CD4-positive, alpha-beta T cell treated with Interleukin-2 at 100 ng/mL for 4 hours (primary cell): ENCODE measurements at regions not wholly inside any gene's neighbourhood (a gene's known extent, or its start where the extent isn't known, plus 50 kb on each side); places are given as distances from the start of the nearest gene placed in this dataset.
"Not testable (repeated sequence)": the region's sequence is repeated elsewhere in the genome, so short reads cannot be mapped to it uniquely, and the experiment has no call there.

ENCODE experiments used
- DNase-seq: peaks from one replicate; pipeline ENCODE4 v3.0.0-alpha.2; 2020; ENCODE audit warnings: low spot score

GRCh38 chr6:114936080-114936479, 593.3 kb upstream of the HS3ST5 start:
- no peak for DNase-seq

GRCh38 chr6:114934079-114934478, 591.3 kb upstream of the HS3ST5 start:
- no peak for DNase-seq

GRCh38 chr6:114928731-114929130, 585.9 kb upstream of the HS3ST5 start:
- not testable (repeated sequence) for DNase-seq

- DNase-seq, result no peak
Measured at GRCh38 chr6:114906096-114906495, 563.3 kb upstream of the HS3ST5 start.

- no peak for DNase-seq
Measured at GRCh38 chr6:114897536-114897935, 554.7 kb upstream of the HS3ST5 start.

GRCh38 chr6:114892211-114892610, 549.4 kb upstream of the HS3ST5 start:
- no peak for DNase-seq

GRCh38 chr6:114888241-114888640, 545.4 kb upstream of the HS3ST5 start:
- no peak for DNase-seq

GRCh38 chr6:114886670-114887436, 544.0 kb upstream of the HS3ST5 start:
- no peak for DNase-seq

GRCh38 chr6:114879693-114880092, 536.9 kb upstream of the HS3ST5 start:
- no peak for DNase-seq

- no peak for DNase-seq
Measured at GRCh38 chr6:114878091-114878490, 535.3 kb upstream of the HS3ST5 start.

- no peak for DNase-seq
Measured at GRCh38 chr6:114874410-114874809, 531.6 kb upstream of the HS3ST5 start.

GRCh38 chr6:114865506-114865905, 522.7 kb upstream of the HS3ST5 start:
- not testable (repeated sequence) for DNase-seq

- no peak for DNase-seq
Measured at GRCh38 chr6:114863610-114864009, 520.8 kb upstream of the HS3ST5 start.

- DNase-seq, result no peak
Measured at GRCh38 chr6:114862819-114863218, 520.0 kb upstream of the HS3ST5 start.

GRCh38 chr6:114862064-114862463, 519.2 kb upstream of the HS3ST5 start:
- no peak for DNase-seq

GRCh38 chr6:114844359-114844758, 501.5 kb upstream of the HS3ST5 start:
- no peak for DNase-seq

GRCh38 chr6:114839019-114839418, 496.2 kb upstream of the HS3ST5 start:
- DNase-seq, result no peak

- DNase-seq, result no peak
Measured at GRCh38 chr6:114833211-114833610, 490.4 kb upstream of the HS3ST5 start.

- DNase-seq, result no peak
Measured at GRCh38 chr6:114830515-114830914, 487.7 kb upstream of the HS3ST5 start.

GRCh38 chr6:114827135-114827534, 484.3 kb upstream of the HS3ST5 start:
- no peak for DNase-seq

GRCh38 chr6:114824409-114824808, 481.6 kb upstream of the HS3ST5 start:
- no peak for DNase-seq

- no peak for DNase-seq
Measured at GRCh38 chr6:114816678-114817077, 473.9 kb upstream of the HS3ST5 start.

- DNase-seq, result no peak
Measured at GRCh38 chr6:114810468-114810867, 467.6 kb upstream of the HS3ST5 start.

- not testable (repeated sequence) for DNase-seq
Measured at GRCh38 chr6:114805426-114805825, 462.6 kb upstream of the HS3ST5 start.
